ENCODE measurements at regions not wholly inside any gene's neighbourhood (a gene's known extent, or its start where the extent isn't known, plus 50 kb on each side); places are given as distances from the start of the nearest gene placed in this dataset.
A peak's percentile ranks its signal among the peaks of the same experiment; 100 is the strongest.

DNA sequence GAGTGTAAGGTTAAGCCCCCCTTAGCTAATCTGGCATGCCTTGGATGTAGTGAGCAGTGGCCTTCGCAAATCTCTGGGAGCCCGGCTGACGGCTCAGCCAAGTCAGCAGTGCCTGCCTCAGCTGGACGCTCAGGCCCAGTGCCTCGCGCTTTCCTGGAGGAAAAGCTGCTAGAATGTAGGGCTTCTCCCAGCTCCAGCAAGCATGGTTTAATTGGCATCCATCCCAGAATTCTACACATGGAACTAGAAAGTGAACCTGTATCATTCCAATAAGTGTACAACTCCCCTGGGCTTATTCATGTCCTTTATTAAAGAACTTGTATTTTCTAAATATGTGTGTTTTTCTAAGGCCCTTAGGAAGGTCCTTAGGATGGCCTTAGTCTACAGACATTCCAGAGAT, 287.8 kb upstream of the SHH start:
- no peaks in the 10 kb centered on the region for H3K9me3 ChIP-seq
- H3K4me3 ChIP-seq, result no peak overlapping the region
- no peaks in the 10 kb centered on the region for H3K27me3 ChIP-seq
- H3K36me3 ChIP-seq, result no peaks in the 10 kb centered on the region
- DNase-seq, result no peak

DNA sequence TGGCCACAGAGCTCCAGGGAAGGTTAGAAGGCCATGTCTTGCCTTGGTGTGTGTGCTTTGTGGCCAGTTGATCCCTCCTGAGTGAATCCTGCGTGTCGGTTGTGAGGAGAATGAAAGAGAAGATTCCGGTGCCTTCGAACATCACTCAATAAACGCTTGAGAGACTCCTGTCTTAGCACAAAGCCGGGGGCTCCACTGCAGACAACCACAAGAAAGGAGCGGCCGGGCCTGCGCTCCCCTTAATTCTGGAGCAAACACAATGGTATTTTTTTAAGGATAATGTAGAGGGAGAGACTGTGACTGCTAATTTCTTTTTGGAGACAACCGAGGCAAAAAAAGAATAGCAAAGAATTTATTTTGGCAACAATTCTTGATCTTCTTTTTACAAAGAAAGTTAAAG, 286.8 kb upstream of the SHH start:
- no peak overlapping the region for H3K4me3 ChIP-seq
- H3K27me3 ChIP-seq, result no peaks in the 10 kb centered on the region
- no peaks in the 10 kb centered on the region for H3K36me3 ChIP-seq
- no peak for DNase-seq
- H3K9me3 ChIP-seq, result no peaks in the 10 kb centered on the region

DNA sequence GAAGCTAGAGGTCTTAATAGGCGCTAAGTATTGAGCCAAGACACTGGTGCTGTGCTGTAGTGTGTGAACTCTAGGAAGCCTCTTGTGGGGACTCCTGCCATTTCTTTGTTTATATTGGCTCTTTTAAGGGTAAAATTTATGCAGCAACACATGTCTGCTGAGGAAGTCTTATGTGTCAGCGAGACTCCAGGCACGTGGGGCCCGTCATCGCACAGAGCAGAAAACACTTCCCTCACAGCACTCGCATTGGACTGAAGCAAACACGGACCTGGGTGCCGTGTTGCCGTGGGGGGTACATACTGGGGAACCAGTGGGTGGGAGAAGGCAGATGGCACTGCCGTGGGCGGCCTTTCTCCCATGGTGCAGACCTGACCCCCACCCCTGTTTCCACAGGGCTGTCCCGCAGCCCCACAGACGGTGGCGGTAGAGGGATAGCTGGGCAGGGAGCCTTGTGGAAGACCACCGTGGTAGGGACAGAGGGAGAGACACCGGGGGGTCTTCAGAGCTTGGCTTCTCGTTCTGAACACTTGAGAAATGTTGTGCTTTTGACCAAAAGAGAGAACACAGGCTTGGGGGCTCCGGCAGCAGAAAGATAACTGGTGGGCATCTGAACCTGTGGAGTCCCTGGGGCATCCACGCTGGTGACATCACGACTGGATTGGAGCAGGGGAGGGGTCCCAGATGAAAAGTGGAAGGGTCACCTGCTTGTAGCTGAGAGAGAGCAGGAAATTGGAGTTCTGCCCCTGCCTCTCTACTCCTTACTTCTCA, 284.7 kb upstream of the SHH start:
- Histone ChIP-seq H3K27me3 (no peaks in the 10 kb centered on the region), H3K4me3 (no peak overlapping the region), H3K36me3 (no peaks in the 10 kb centered on the region), H3K9me3 (no peaks in the 10 kb centered on the region)
- peak; percentile 70 for DNase-seq

DNA sequence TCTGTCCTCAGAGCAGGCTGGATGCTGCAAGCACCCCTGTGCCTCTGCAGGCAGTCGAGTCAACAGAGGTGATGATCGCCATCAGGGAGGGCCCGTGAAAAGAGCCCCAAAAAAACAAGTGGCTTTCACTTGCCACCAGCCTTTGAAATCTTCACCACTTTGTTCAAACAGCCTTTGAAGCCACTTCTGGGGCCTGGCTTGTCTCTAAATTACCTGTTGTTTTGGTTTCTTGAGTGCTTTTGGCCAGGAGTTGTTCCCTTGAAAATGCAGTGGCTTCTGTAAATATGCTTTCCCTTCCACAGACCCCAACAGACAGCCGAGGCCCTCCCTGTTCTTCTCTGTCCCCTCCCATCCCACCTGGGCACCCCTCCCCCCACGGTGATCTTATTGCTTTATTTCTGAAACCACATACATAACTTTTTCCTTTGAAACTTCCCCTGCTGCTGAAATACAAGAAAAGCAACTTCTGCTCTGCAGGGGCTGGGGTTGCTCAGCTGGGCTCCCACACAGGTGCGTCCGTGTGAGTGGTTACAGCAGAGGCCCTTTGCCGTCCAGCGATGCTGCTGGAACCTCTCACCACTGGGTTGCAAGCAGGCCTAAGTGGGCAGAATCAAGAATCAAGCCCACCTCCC, 283.8 kb upstream of the SHH start:
- Histone ChIP-seq H3K36me3 (no peaks in the 10 kb centered on the region), H3K4me3 (no peak overlapping the region), H3K9me3 (no peaks in the 10 kb centered on the region), H3K27me3 (no peaks in the 10 kb centered on the region)
- no peak for DNase-seq

DNA sequence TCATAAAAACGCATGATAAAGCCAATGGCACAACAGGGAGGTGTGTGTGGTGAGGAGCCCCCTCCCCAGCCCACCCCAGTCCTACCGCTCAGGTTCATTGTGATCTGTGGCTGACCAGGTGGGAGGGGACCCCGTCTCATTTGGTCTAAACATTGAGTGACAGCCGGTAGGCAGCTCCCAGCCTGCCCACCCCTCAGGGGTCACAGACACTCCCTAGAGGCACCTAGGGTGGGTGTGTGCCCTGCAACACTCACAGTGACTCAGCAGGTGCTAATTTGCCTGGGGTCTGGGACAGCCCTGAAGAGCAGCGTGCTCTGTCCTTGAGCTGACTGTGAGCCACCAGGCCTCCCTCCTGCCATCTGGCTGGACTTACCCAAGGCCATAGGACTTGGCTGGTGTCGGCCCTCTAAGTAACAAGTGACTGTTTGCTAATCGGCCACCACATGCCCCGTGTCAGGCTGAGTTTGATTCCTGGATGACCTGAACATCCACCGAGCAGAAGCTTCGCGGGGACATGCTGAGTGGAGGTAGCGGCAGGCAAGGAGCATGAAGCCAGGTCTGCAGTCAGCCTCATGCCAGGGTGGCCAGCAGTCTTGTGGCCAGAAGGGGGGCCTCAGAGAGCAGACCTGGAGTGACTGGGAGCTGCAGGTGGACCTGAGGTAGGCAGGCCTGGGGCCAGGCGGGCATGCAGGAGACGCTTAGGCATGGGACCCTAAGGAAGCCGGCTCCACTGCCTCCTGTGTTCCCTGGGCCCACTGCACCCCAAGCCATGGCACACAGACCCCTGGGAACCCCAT, 282.3 kb upstream of the SHH start:
- Histone ChIP-seq H3K9me3 (no peaks in the 10 kb centered on the region), H3K4me3 (no peak overlapping the region), H3K36me3 (no peaks in the 10 kb centered on the region), H3K27me3 (no peaks in the 10 kb centered on the region)
- DNase-seq, result no peak

DNA sequence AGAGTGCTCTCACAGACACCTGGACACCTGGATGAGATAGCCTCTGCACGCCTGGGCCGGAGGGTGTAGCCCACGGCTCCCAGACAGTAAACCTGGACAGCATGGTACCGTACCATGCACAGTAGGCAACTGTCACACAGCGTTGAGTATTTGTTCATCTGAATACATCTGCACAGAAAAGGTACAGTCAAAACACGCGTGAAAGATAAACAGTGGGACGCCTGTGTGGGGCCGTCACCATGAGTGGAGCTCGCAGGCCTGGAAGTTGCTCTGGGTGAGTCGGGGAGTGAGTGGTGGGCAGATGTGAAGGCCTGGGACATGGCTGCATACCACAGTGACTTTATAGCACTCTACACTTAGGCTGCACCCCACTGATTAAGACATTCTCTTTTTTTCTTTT, 280.0 kb upstream of the SHH start:
- Histone ChIP-seq H3K36me3 (no peaks in the 10 kb centered on the region), H3K4me3 (no peak overlapping the region), H3K27me3 (no peaks in the 10 kb centered on the region), H3K9me3 (no peaks in the 10 kb centered on the region)
- DNase-seq, result no peak

DNA sequence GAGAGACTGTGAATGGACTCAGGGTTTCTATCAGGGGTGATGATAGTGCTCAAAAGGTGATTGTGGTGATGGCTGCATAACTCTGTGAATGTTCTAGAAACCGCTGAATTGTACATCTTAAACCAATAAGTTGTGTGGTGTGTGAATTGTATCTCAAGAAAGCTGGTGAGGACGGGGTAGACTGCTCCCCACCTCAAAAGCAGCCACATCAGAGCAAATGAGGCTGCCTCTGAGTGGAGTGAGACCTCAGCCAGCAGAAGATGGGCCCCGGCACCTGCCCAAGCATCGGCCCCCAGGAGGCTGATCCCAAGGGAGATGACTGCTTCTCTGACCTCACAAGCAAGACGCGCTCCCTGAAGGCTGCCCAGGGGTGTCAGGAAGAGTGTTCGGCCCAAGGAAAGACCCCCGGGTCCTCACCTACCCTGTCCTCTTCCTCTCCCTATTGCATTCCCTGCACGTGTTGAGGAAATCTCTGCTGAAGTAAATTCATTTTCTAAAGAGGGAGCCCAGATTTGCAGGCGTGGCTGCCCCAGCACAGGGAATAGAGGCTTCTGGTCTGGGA, 279.3 kb upstream of the SHH start:
- DNase-seq, result no peak
- no peaks in the 10 kb centered on the region for H3K9me3 ChIP-seq

DNA sequence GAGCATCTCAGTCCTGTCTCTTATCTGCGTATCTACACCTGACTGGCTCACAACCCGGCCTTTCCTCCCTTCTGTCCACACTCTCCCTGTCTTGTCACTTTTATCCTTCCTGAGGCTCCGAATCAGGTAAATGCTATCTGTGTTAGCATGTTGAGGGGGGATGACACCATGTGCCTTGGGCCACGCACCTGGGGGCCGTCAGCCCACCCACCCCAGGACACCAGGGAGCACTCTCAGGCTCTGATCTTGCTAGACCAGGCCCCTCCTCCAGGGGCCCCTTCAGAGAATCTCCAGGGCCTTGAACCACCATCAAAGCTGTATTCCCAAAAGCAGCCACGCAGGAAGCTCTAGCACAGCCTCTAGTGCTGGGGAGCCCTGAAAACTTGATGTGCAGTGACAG, 278.7 kb upstream of the SHH start:
- Histone ChIP-seq H3K27me3 (no peaks in the 10 kb centered on the region), H3K9me3 (no peaks in the 10 kb centered on the region), H3K4me3 (no peak overlapping the region), H3K36me3 (no peaks in the 10 kb centered on the region)
- no peak for DNase-seq

More for the DNA sequence above, 279.3 kb upstream of the SHH start:
- H3K36me3 ChIP-seq, result no peaks in the 10 kb centered on the region
- H3K27me3 ChIP-seq, result no peaks in the 10 kb centered on the region
- H3K4me3 ChIP-seq, result no peak overlapping the region

DNA sequence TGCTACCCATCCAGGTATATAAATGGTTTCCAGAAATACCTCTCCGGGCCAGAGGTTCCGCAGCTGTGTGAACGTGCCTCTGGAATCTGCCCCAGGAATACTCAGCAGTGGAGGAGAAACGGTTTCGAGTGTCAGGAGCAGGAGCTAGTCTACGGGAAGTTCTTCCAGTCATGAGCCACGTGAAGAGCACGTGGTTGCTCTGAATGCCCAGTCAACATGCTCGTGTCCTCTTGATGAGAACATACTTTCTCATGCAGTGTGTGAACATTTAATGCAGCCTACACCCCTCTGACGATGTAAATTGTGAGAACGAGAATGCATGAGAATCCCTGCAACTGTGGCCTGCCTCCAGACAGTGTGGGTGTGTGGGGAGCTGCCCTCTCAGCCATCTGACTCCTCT, 277.0 kb upstream of the SHH start:
- no peak overlapping the region for H3K4me3 ChIP-seq
- H3K36me3 ChIP-seq, result no peaks in the 10 kb centered on the region
- DNase-seq, result no peak
- H3K9me3 ChIP-seq, result no peaks in the 10 kb centered on the region
- no peaks in the 10 kb centered on the region for H3K27me3 ChIP-seq

DNA sequence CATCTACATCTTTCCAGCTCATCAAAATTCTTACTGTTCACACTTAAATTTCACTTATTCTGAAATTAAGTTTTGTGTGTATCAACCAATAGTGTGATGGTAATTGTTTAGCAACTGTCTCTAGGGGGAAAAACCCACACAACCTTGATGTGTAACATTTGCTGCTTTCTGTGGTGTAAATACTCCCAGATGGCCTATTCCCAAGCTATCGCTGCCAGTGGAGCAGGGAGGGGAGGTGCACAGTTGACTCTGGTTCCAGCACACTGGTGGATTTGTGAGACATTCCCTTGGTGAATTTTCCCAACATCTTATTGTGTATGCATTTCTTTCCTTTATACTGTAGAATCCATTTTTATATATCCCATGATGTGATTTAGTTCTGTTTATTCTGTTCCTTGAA, 275.9 kb upstream of the SHH start:
- no peak overlapping the region for H3K4me3 ChIP-seq
- H3K36me3 ChIP-seq, result no peaks in the 10 kb centered on the region
- no peak for DNase-seq
- no peaks in the 10 kb centered on the region for H3K27me3 ChIP-seq
- H3K9me3 ChIP-seq, result no peaks in the 10 kb centered on the region

DNA sequence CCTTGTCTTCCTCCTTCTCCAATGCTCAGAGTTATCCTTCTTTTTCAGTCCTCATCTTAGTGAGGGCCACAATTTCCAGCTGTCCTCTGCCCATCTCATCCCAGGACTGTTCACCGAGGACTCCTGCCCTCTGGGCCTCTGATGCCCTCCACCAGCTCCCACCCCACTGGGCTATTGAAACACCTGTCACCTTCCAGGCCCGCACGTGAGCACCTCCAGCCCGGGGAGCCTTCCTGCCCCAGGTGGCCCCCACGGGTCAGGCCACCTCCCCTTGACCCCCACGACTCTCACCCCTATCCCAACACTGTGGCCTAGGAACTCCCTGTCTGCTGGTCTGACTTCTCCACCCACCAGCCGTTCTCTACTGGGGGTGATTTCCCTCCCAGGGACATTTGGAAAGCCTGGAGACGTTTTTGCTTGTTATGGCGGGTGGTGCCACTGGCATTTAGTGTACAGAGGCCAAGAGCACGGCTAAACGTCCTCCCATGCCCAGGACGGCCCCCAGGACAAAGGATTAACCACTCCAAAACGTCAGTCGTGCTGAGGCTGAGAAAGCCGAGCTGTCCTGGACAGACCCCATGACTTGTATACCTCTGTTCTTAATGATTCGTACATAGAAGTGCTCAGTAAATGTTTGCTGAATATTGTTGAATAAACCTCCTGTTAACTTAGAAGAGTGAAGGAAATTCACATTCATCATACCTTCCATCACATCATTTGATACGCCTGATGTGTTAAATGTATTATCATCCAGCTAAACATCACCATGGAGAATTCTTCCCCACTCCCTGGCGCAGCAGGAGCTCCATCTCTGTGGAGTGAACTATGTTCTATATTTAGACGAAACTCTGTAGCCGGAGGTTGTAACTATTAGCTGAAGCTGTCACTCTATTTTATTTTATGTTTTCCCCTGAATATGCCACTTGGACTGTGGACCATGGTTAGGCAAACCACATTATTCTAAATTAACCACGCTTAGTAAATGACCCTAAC, 270.1 kb upstream of the SHH start:
- no peak overlapping the region for H3K4me3 ChIP-seq
- H3K36me3 ChIP-seq, result no peaks in the 10 kb centered on the region
- H3K9me3 ChIP-seq, result no peaks in the 10 kb centered on the region
- no peak for DNase-seq
- no peaks in the 10 kb centered on the region for H3K27me3 ChIP-seq

DNA sequence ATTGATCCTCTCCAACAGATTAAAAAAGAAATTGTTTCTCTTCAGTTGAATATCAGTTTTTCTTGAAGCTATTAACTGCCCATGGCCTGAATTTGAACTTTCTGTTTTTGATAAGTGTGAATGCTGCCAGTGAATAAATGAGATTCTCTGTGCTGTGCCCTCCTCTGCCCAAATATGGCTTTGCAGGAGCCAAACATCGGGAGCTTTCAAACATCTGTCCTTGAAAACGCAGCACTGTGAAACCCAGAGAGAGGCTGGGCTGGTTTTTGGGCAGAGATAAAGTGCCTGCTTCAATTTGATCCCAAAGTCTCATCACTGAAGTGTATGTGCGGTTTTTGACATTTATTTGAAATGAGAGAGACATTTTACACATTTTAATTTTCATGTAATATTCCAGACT, 268.3 kb upstream of the SHH start:
- Histone ChIP-seq H3K9me3 (no peaks in the 10 kb centered on the region), H3K4me3 (no peak overlapping the region)
- no peak for DNase-seq

DNA sequence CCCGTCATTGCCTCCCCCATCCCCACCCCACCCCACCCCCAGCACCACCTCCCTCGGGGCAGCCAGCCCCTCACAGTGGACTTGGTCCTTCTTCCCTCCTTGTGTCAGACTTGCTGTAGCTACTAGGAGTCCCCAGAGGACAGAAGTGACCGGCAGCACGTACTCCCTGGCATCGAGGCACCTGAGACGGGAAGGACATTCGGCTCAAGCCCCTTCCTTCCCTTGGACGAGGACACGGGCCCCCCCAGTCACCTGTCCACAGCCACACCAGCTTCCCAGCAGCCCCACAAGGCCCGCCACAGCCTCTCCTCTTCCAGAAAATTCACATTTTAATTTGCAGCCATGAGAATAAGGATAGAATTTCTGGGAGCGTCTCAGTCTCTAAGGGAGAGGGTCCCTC, 267.8 kb upstream of the SHH start:
- DNase-seq, result no peak
- no peaks in the 10 kb centered on the region for H3K9me3 ChIP-seq
- no peaks in the 10 kb centered on the region for H3K27me3 ChIP-seq
- no peaks in the 10 kb centered on the region for H3K36me3 ChIP-seq
- no peak overlapping the region for H3K4me3 ChIP-seq

More for the DNA sequence above, 268.3 kb upstream of the SHH start:
- Histone ChIP-seq H3K36me3 (no peaks in the 10 kb centered on the region), H3K27me3 (no peaks in the 10 kb centered on the region)

DNA sequence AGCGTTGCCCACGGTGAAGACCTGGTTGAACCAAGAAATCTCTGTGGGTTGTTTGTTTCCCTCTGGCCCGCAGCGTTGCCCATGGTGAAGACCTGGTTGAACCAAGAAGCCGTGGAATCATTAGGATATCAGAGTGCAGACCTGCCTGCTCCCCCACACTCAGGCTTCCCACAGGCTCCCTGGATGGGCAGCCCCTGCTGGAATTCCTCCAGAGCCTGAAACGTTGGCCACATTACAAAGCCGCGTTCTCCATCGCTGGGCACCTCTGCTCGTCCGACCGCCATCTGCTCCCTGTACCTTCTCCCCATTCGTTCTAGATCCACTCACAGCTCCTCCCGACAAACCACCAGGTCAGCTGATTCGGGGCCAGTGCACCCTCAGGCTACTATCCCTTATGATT, 266.9 kb upstream of the SHH start:
- DNase-seq, result no peak
- H3K36me3 ChIP-seq, result no peaks in the 10 kb centered on the region
- H3K9me3 ChIP-seq, result no peaks in the 10 kb centered on the region
- H3K27me3 ChIP-seq, result no peaks in the 10 kb centered on the region
- no peak overlapping the region for H3K4me3 ChIP-seq

DNA sequence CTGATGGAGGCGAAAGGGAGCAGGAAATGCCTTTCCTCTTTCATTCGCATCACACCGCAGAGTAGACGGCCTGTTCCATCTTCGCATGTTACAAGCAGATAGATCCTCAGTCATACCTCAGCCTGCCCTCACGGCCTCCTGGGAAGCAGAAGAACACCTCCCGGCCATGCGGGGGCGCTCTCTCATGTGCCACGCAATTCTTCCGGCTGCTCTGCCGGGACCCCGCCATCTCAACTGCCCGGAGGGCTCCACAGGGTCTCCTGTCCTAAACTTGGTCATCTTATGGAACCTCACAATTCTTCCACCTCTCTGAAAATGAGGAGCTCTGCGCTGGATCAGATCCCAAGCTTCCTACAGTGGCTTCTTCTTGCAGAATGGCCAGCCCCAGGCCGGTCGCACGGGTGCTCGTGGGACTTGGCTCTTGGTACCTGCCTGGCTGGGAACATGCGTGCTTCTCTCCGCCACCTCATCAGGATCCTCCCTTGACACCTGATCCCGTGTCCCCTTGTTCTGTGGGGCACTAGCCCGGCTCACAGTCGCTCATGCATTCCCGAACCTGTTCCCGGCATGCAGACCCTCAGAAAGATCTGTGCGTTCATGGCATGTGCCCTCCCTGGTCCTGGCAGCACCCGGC, 262.8 kb upstream of the SHH start:
- no peak overlapping the region for H3K4me3 ChIP-seq

DNA sequence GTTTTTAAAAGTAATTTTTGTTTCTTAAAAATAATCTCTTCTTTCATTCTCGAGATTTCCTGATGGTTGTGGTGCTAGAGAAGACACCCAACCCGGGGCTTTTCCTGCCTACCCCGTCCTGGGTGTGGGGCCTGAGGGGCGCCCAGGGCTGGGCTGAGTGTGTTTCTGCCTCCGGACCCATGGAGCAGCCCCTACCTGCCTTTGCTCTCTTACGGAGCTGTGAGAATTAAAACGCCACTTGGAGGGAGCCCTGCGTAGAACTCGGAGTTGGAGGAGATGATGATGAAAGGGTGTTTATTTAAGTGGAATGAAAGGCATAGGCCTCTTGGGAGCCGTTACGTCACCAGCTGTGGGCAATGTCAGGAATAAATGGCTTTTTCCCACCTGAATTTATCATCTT, 261.8 kb upstream of the SHH start:
- no peak for DNase-seq
- H3K4me3 ChIP-seq, result no peak overlapping the region
- no peaks in the 10 kb centered on the region for H3K9me3 ChIP-seq
- no peaks in the 10 kb centered on the region for H3K27me3 ChIP-seq
- no peaks in the 10 kb centered on the region for H3K36me3 ChIP-seq

More for the DNA sequence above, 262.8 kb upstream of the SHH start:
- no peak for DNase-seq
- H3K27me3 ChIP-seq, result no peaks in the 10 kb centered on the region
- H3K36me3 ChIP-seq, result no peaks in the 10 kb centered on the region
- no peaks in the 10 kb centered on the region for H3K9me3 ChIP-seq
